Kidney (tissue), 13 donors: ENCODE measurements at regions not wholly inside any gene's neighbourhood (a gene's known extent, or its start where the extent isn't known, plus 50 kb on each side); places are given as distances from the start of the nearest gene placed in this dataset.

Experiments used
- DNase-seq, 5 donors: peaks; one replicate each; pipeline ENCODE4 v3.0.0-alpha.2; 2013 to 2020
- FAIRE-seq: peaks from 2 replicates; lab custom pipeline; 2012; peaks lifted over from hg19 to GRCh38; lab: Jason Lieb, UNC
- H3K27ac ChIP-seq, 2 donors: one replicate each; pipeline ENCODE4 v1.7.0; 2013; ENCODE audit warnings: low read depth in 2 of 2, low read length in 2 of 2, inconsistent platforms in 1 of 2
- H3K27me3 ChIP-seq: one replicate; pipeline ENCODE4 v1.7.1; 2013; ENCODE audit warnings: low read length, inconsistent platforms; ENCODE audit not compliant: control insufficient read depth, insufficient read depth
- H3K36me3 ChIP-seq, 3 donors: one replicate each; pipeline versions ENCODE4 v1.7.0 to v1.7.1; 2013; ENCODE audit warnings: low read length in 3 of 3, control low read depth in 1 of 3, inconsistent platforms in 1 of 3; ENCODE audit not compliant: insufficient read depth in 3 of 3, control insufficient read depth in 2 of 3
- H3K4me1 ChIP-seq, 3 donors: one replicate each; pipeline versions ENCODE4 v1.7.0 to v1.7.1; 2013; ENCODE audit warnings: low read length in 3 of 3, inconsistent platforms in 1 of 3, low read depth in 1 of 3; ENCODE audit not compliant: control insufficient read depth in 2 of 3, insufficient read depth in 2 of 3
- H3K4me3 ChIP-seq, 3 donors: one replicate each; pipeline versions ENCODE4 v1.7.0 to v1.8.1; 2013; ENCODE audit warnings: low read length in 3 of 3, control low read depth in 1 of 3, inconsistent platforms in 1 of 3
- H3K9ac ChIP-seq, 3 donors: one replicate each; pipeline versions ENCODE4 v1.7.0 to v1.7.1; 2013; ENCODE audit warnings: low read length in 3 of 3, control low read depth in 1 of 3, inconsistent platforms in 1 of 3
- H3K9me3 ChIP-seq, 3 donors: one replicate each; pipeline versions ENCODE4 v1.7.0 to v1.7.1; 2013; ENCODE audit warnings: low read length in 3 of 3, control low read depth in 1 of 3, inconsistent platforms in 1 of 3; ENCODE audit not compliant: control insufficient read depth in 2 of 3, insufficient read depth in 1 of 3
- CTCF ChIP-seq: IDR thresholded peaks from 3 replicates; pipeline ENCODE4 v1.5.1; 2012; ENCODE audit warnings: mild to moderate bottlenecking, moderate library complexity, borderline replicate concordance; ENCODE audit not compliant: insufficient read depth; ENCODE audit errors: extremely low read depth
- intact Hi-C: fragments of 100-400 bp; cut with DNase I; formaldehyde crosslinking; loops from one replicate; pipeline ENCODE4 v1.11.1; 2022
- donor health status: control.
- donor health status: control.
- donor health status: control.
- donor health status: control.
- donor health status: control.
- donor health status: DM: yes; HTN: yes; CAD: no.
- donor health status: Normal renal cell carcinoma (clear cell type).

GRCh38 chr3:102181175-102181920 is 253.5 kb upstream of the ZPLD1 start:
- Histone ChIP-seq H3K27ac (peak overlapping the region; percentile 90 to 95), H3K9ac (no peak overlapping the region), H3K36me3 (no peaks in the 10 kb centered on the region), H3K27me3 (no peaks in the 10 kb centered on the region), H3K4me1 (peaks cover 11 to 53% (median 29%) of the 10 kb centered on the region in 3 donors), H3K9me3 (no peaks in the 10 kb centered on the region), H3K4me3 (no peak overlapping the region)
- FAIRE-seq (no peak), DNase-seq (peak in 2 of 5 donors; percentile 35 to 44)
- no peak for TF ChIP-seq CTCF
- intact Hi-C loops, result no loop called here

GRCh38 chr3:102182162-102182561 is 252.7 kb upstream of the ZPLD1 start:
- FAIRE-seq, result peak; percentile 90
- Histone ChIP-seq H3K9me3 (no peaks in the 10 kb centered on the region), H3K4me3 (peak overlapping the region in 1 of 3 donors; percentile 33), H3K36me3 (no peaks in the 10 kb centered on the region), H3K9ac (no peak overlapping the region), H3K4me1 (peaks cover 11 to 53% (median 29%) of the 10 kb centered on the region in 3 donors), H3K27ac (peak overlapping the region; percentile 90 to 95), H3K27me3 (no peaks in the 10 kb centered on the region)
- no peak for TF ChIP-seq CTCF
- intact Hi-C loops, result no loop called here
- DNase-seq, result peak in 2 of 5 donors; percentile 40 to 47

- no peak for DNase-seq
- Histone ChIP-seq H3K9me3 (no peaks in the 10 kb centered on the region), H3K4me1 (peaks cover 11 to 53% (median 29%) of the 10 kb centered on the region in 3 donors), H3K27me3 (no peaks in the 10 kb centered on the region), H3K9ac (no peak overlapping the region), H3K27ac (peak overlapping the region in 1 of 2 donors; percentile 38), H3K36me3 (no peaks in the 10 kb centered on the region), H3K4me3 (no peak overlapping the region)
- intact Hi-C loops, result no loop called here
- TF ChIP-seq CTCF, result no peak
- FAIRE-seq, result no peak
Measured at GRCh38 chr3:102183186-102183585, 251.6 kb upstream of the ZPLD1 start.
